ENCODE measurements at regions not wholly inside any gene's neighbourhood (a gene's known extent, or its start where the extent isn't known, plus 50 kb on each side); places are given as distances from the start of the nearest gene placed in this dataset.
"Not testable (repeated sequence)": the region's sequence is repeated elsewhere in the genome, so short reads cannot be mapped to it uniquely, and the experiment has no call there.

GRCh38 chr4:116099596-116099995, 985.8 kb downstream of the TRAM1L1 start:
- H4K5ac ChIP-seq (ENCODE audit: insufficient read length, low read depth, low read length), result no peak overlapping the region
- H3K9ac ChIP-seq (ENCODE audit: extremely low read depth, insufficient read length, low read length), result no peak overlapping the region
- Mint-ChIP-seq H3K27me3 (ENCODE audit: low read depth) (no peaks in the 10 kb centered on the region; the same call in 1 of the 2 replicates), H3K4me1 (peaks cover 6 to 11% of the 10 kb centered on the region in 2 experiments), H3K9me3 (peaks cover 30 to 32% of the 10 kb centered on the region in 2 experiments), H3K27ac (no peak overlapping the region), H3K4me3 (no peak overlapping the region), H3K36me3 (ENCODE audit: insufficient read depth in 1 of 3, low read depth in 3 of 3) (peaks cover 24 to 32% (median 27%) of the 10 kb centered on the region in 3 experiments)
- H2BK20ac ChIP-seq (ENCODE audit: low read depth, low read length, poor library complexity, severe bottlenecking), result no peak overlapping the region
- no peak overlapping the region for H3K23ac ChIP-seq (ENCODE audit: insufficient read length, low read depth, low read length)
- no peak overlapping the region for H2BK12ac ChIP-seq (ENCODE audit: insufficient read length, low read depth, low read length)
- no peak overlapping the region for H2BK5ac ChIP-seq (ENCODE audit: insufficient read length, low read length)
- H3K14ac ChIP-seq (ENCODE audit: insufficient read depth, low read length), result no peak overlapping the region
- H3K23me2 ChIP-seq (ENCODE audit: insufficient read length, low read depth, low read length, poor library complexity, severe bottlenecking), result no peaks in the 10 kb centered on the region
- no peak overlapping the region for H4K91ac ChIP-seq (ENCODE audit: insufficient read length, low read depth, low read length)
- no peak overlapping the region for H3K4ac ChIP-seq (ENCODE audit: low read depth, low read length)
- no peak overlapping the region for H3K56ac ChIP-seq (ENCODE audit: insufficient read length, low read depth, low read length)
- H2BK15ac ChIP-seq (ENCODE audit: low read depth, low read length), result no peak overlapping the region
- H3K27ac ChIP-seq (ENCODE audit: insufficient read length, low read depth, low read length), result no peak overlapping the region
- no peak overlapping the region for H3K18ac ChIP-seq (ENCODE audit: insufficient read length, low read depth, low read length)
- H3K79me2 ChIP-seq (ENCODE audit: insufficient read depth, low read length), result no peaks in the 10 kb centered on the region
- no peaks in the 10 kb centered on the region for H4K20me1 ChIP-seq (ENCODE audit: control insufficient read depth, insufficient read depth, insufficient read length)
- no peak overlapping the region for H3T11ph ChIP-seq (ENCODE audit: low read length)
- no peak overlapping the region for H4K8ac ChIP-seq (replicated peaks; ENCODE audit: insufficient read length, low read depth, low read length)
- no peak overlapping the region for H2BK120ac ChIP-seq (ENCODE audit: low read depth, low read length, poor library complexity, severe bottlenecking)
- no peak overlapping the region for H2AK5ac ChIP-seq (ENCODE audit: insufficient read length, low read length)
- H2AFZ ChIP-seq (ENCODE audit: low read length), result no peak overlapping the region
- H3K9me3 ChIP-seq (ENCODE audit: control insufficient read depth, low read depth, low read length), result peaks cover 6% of the 10 kb centered on the region
- no peak for DNase-seq
- no peaks in the 10 kb centered on the region for H3K4me1 ChIP-seq (ENCODE audit: insufficient read depth, low read length)
- no peaks in the 10 kb centered on the region for H3K79me1 ChIP-seq (ENCODE audit: insufficient read depth, low read depth, low read length, poor library complexity, severe bottlenecking)
- H3K27me3 ChIP-seq (ENCODE audit: insufficient read depth, low read length), result no peaks in the 10 kb centered on the region
- TF ChIP-seq, protein P1, sequence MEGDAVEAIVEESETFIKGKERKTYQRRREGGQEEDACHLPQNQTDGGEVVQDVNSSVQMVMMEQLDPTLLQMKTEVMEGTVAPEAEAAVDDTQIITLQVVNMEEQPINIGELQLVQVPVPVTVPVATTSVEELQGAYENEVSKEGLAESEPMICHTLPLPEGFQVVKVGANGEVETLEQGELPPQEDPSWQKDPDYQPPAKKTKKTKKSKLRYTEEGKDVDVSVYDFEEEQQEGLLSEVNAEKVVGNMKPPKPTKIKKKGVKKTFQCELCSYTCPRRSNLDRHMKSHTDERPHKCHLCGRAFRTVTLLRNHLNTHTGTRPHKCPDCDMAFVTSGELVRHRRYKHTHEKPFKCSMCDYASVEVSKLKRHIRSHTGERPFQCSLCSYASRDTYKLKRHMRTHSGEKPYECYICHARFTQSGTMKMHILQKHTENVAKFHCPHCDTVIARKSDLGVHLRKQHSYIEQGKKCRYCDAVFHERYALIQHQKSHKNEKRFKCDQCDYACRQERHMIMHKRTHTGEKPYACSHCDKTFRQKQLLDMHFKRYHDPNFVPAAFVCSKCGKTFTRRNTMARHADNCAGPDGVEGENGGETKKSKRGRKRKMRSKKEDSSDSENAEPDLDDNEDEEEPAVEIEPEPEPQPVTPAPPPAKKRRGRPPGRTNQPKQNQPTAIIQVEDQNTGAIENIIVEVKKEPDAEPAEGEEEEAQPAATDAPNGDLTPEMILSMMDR (conservative IDR thresholded peaks at IDR 0.05), result no peak
- H3K4me2 ChIP-seq (ENCODE audit: insufficient read depth, insufficient read length, low read length), result no peak overlapping the region

DNA sequence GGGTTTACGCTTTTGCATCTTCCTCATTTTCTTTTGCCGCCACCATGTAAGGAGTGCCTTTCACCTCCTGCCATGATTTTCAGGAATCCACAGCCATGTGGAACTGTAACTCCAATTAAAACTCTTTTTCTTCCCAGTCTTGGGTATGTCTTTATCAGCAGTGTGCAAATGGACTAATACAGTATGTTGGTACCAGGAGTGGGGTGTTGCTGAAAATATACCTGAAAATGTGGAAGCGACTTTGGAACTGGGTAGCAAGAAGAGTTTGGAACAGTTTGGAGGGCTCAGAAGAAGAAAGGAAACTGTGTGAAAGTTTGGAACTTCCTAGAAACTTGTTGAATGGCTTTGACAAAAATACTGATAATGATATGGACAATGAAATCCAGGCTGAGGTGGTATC, 983.9 kb upstream of the NDST4 start:
- H3K4me1 ChIP-seq (ENCODE audit: insufficient read depth, low read length); H3K27me3 Mint-ChIP-seq (ENCODE audit: low read depth); H4K20me1 ChIP-seq (ENCODE audit: control insufficient read depth, insufficient read depth, insufficient read length): not testable (repeated sequence)

More for the DNA sequence above, 983.9 kb upstream of the NDST4 start:
- H3K27me3 ChIP-seq (ENCODE audit: insufficient read depth, low read length); H3K4me2 ChIP-seq (ENCODE audit: insufficient read depth, insufficient read length, low read length); H3K14ac ChIP-seq (ENCODE audit: insufficient read depth, low read length); H3K9me3 ChIP-seq (ENCODE audit: control insufficient read depth, low read depth, low read length); DNase-seq; H2AK5ac ChIP-seq (ENCODE audit: insufficient read length, low read length); H3K23me2 ChIP-seq (ENCODE audit: insufficient read length, low read depth, low read length, poor library complexity, severe bottlenecking); H3K9ac ChIP-seq (ENCODE audit: extremely low read depth, insufficient read length, low read length); H4K5ac ChIP-seq (ENCODE audit: insufficient read length, low read depth, low read length); H3K79me2 ChIP-seq (ENCODE audit: insufficient read depth, low read length); H3K23ac ChIP-seq (ENCODE audit: insufficient read length, low read depth, low read length); H2BK5ac ChIP-seq (ENCODE audit: insufficient read length, low read length); H2BK20ac ChIP-seq (ENCODE audit: low read depth, low read length, poor library complexity, severe bottlenecking); H3T11ph ChIP-seq (ENCODE audit: low read length); H3K4ac ChIP-seq (ENCODE audit: low read depth, low read length); H3K27ac ChIP-seq (ENCODE audit: insufficient read length, low read depth, low read length); H3K79me1 ChIP-seq (ENCODE audit: insufficient read depth, low read depth, low read length, poor library complexity, severe bottlenecking); H2BK15ac ChIP-seq (ENCODE audit: low read depth, low read length); H3K18ac ChIP-seq (ENCODE audit: insufficient read length, low read depth, low read length); H2BK120ac ChIP-seq (ENCODE audit: low read depth, low read length, poor library complexity, severe bottlenecking); H4K8ac ChIP-seq (replicated peaks; ENCODE audit: insufficient read length, low read depth, low read length); H3K4me3 Mint-ChIP-seq; H3K27ac Mint-ChIP-seq; H2AFZ ChIP-seq (ENCODE audit: low read length); H3K56ac ChIP-seq (ENCODE audit: insufficient read length, low read depth, low read length); H2BK12ac ChIP-seq (ENCODE audit: insufficient read length, low read depth, low read length); H4K91ac ChIP-seq (ENCODE audit: insufficient read length, low read depth, low read length): not testable (repeated sequence)
- no CpG with 5 or more reads among the region's 3 CpGs for WGBS (ENCODE audit: extremely low coverage, insufficient read length, low lambda C conversion rate)
- Mint-ChIP-seq H3K9me3 (peaks cover 30 to 32% of the 10 kb centered on the region in 2 experiments), H3K36me3 (ENCODE audit: insufficient read depth in 1 of 3, low read depth in 3 of 3) (peaks cover 24 to 32% (median 27%) of the 10 kb centered on the region in 3 experiments), H3K4me1 (peaks cover 6 to 12% of the 10 kb centered on the region in 2 experiments)
